GM23338 (cell line): ENCODE measurements at regions not wholly inside any gene's neighbourhood (a gene's known extent, or its start where the extent isn't known, plus 50 kb on each side); places are given as distances from the start of the nearest gene placed in this dataset.

Experiments
- CREB1 ChIP-seq: fragments of 250-450 bp; sonication (Bioruptor Pico); IDR thresholded peaks from 2 replicates; pipeline ENCODE4 v1.5.0; 2020; ENCODE audit warnings: low read depth, mild to moderate bottlenecking, moderate library complexity
- ETS1 ChIP-seq: IDR thresholded peaks from 2 replicates; pipeline ENCODE4 v1.6.1; 2016; ENCODE audit warnings: antibody characterized with exemption
- EZH2 ChIP-seq: fragments of 200-600 bp; sonication (generic); IDR thresholded peaks from one replicate; pipeline ENCODE4 v1.8.0; 2017; ENCODE audit warnings: antibody characterized with exemption, mild to moderate bottlenecking, low read depth; ENCODE audit not compliant: unreplicated experiment
- EZH2phosphoT487 ChIP-seq: fragments of 200-600 bp; sonication (generic); IDR thresholded peaks from one replicate; pipeline ENCODE4 v1.8.1; 2018; ENCODE audit warnings: antibody characterized with exemption; ENCODE audit not compliant: unreplicated experiment
- JUNB ChIP-seq: IDR thresholded peaks from one replicate; pipeline ENCODE4 v1.6.1; 2016; ENCODE audit warnings: antibody characterized with exemption; ENCODE audit not compliant: unreplicated experiment
- NANOG ChIP-seq: IDR thresholded peaks from 2 replicates; pipeline ENCODE4 v1.6.1; 2016; ENCODE audit warnings: antibody characterized with exemption, borderline replicate concordance
- POLR2AphosphoS5 ChIP-seq: IDR thresholded peaks from 2 replicates; pipeline ENCODE4 v1.6.1; 2016; ENCODE audit warnings: antibody characterized with exemption, low read depth
- REST ChIP-seq: IDR thresholded peaks from one replicate; pipeline ENCODE4 v1.6.1; 2018; ENCODE audit warnings: antibody characterized with exemption; ENCODE audit not compliant: unreplicated experiment
- STAT1 ChIP-seq: IDR thresholded peaks from one replicate; pipeline ENCODE4 v1.6.1; 2016; ENCODE audit warnings: antibody characterized with exemption; ENCODE audit not compliant: unreplicated experiment
- ZNF114 ChIP-seq: fragments of 250-450 bp; sonication (Bioruptor Pico); IDR thresholded peaks from 2 replicates; pipeline ENCODE4 v1.5.0; 2020; ENCODE audit warnings: mild to moderate bottlenecking, moderate library complexity
- ZNF331 ChIP-seq: fragments of 250-450 bp; sonication (Bioruptor Pico); IDR thresholded peaks from 2 replicates; pipeline ENCODE4 v1.5.0; 2020; ENCODE audit warnings: low read depth, mild to moderate bottlenecking, moderate library complexity
- ZNF462 ChIP-seq: fragments of 250-450 bp; sonication (Bioruptor Pico); IDR thresholded peaks from 2 replicates; pipeline ENCODE4 v1.5.0; 2020; ENCODE audit warnings: mild to moderate bottlenecking, moderate library complexity
- TF ChIP-seq, protein P1 (sequence below), 2 experiments: fragments of 200-600 bp in 1 of 2; sonication (generic) in 1 of 2; conservative IDR thresholded peaks; 2 replicates each; pipeline versions ENCODE4 v1.5.1 to v1.6.1; 2016 to 2017; ENCODE audit warnings: antibody characterized with exemption in 2 of 2, low read depth in 2 of 2, mild to moderate bottlenecking in 2 of 2, moderate library complexity in 1 of 2

DNA sequence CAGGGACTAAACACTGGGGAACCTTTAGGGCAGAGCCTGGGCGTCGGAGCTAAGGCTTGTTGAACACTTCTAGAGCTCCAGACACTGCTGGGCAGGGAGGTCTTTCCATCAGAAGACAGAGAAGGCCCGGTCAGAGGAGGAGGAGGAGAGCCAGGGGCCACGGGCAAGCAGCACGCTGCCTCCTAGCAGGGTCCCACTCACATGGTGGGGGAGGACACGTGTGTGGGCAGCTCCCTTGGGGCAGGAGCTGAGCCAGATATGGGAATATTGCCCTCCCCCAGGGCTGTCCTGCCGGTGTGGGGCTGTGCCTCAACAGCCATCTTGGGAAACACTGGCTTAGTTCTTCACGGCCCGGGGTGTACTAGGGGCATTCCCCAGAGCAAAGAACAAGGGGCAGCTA lies 89.6 kb upstream of the TLE3 start:
- TF ChIP-seq, protein P1, sequence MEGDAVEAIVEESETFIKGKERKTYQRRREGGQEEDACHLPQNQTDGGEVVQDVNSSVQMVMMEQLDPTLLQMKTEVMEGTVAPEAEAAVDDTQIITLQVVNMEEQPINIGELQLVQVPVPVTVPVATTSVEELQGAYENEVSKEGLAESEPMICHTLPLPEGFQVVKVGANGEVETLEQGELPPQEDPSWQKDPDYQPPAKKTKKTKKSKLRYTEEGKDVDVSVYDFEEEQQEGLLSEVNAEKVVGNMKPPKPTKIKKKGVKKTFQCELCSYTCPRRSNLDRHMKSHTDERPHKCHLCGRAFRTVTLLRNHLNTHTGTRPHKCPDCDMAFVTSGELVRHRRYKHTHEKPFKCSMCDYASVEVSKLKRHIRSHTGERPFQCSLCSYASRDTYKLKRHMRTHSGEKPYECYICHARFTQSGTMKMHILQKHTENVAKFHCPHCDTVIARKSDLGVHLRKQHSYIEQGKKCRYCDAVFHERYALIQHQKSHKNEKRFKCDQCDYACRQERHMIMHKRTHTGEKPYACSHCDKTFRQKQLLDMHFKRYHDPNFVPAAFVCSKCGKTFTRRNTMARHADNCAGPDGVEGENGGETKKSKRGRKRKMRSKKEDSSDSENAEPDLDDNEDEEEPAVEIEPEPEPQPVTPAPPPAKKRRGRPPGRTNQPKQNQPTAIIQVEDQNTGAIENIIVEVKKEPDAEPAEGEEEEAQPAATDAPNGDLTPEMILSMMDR (conservative IDR thresholded peaks at IDR 0.05; ENCODE audit: low read depth in 2 of 2) = no peak
- TF ChIP-seq REST = no peak
- no peak for TF ChIP-seq EZH2phosphoT487
- no peak for TF ChIP-seq POLR2AphosphoS5
- no peak for TF ChIP-seq ZNF114 (CRISPR knock-in tag)
- TF ChIP-seq CREB1 (CRISPR knock-in tag) = no peak
- TF ChIP-seq EZH2 = no peak
- TF ChIP-seq ETS1 = no peak
- no peak for TF ChIP-seq NANOG
- no peak for TF ChIP-seq ZNF331
- no peak for TF ChIP-seq JUNB
- TF ChIP-seq STAT1 = no peak
- no peak for TF ChIP-seq ZNF462 (CRISPR knock-in tag)
